HEK293 (cell line): ENCODE measurements at regions not wholly inside any gene's neighbourhood (a gene's known extent, or its start where the extent isn't known, plus 50 kb on each side); places are given as distances from the start of the nearest gene placed in this dataset.

ENCODE experiments used
- CTCF ChIA-PET: fragments of 350-600 bp; formaldehyde crosslinking; extraction: SDS; loops from one replicate; lab custom pipeline; 2021; ENCODE audit warnings: antibody characterized with exemption; lab: Yijun Ruan, JAX
- POLR2A ChIA-PET: fragments of 300-600 bp; formaldehyde crosslinking; extraction: SDS; loops from one replicate; lab custom pipeline; 2020; ENCODE audit warnings: antibody characterized with exemption, inconsistent platforms; lab: Yijun Ruan, JAX
- H3K27ac ChIP-seq: fragments of 200-500 bp; sonication (Bioruptor generic); 2 replicates; pipeline ENCODE4 v1.5.1; 2014; ENCODE audit warnings: low read depth, low read length, control low read depth, inconsistent platforms; ENCODE audit errors: extremely low read depth
- H3K36me3 ChIP-seq, 2 experiments: fragments of 200-500 bp in 1 of 2; sonication (Bioruptor generic) in 1 of 2; 1 replicate in 1 of 2; 2 replicates in 1 of 2; pipeline ENCODE4 v1.5.1; 2014 to 2017; ENCODE audit warnings: inconsistent platforms in 2 of 2, low read length in 2 of 2; ENCODE audit not compliant: control insufficient read depth in 2 of 2, insufficient read depth in 1 of 2
- H3K4me1 ChIP-seq: fragments of 200-500 bp; sonication (Bioruptor generic); 2 replicates; pipeline ENCODE4 v1.5.1; 2014; ENCODE audit warnings: mild to moderate bottlenecking, low read length, inconsistent platforms; ENCODE audit not compliant: control insufficient read depth, insufficient read depth
- H3K4me3 ChIP-seq: 2 replicates; pipeline ENCODE4 v1.5.1; 2011; ENCODE audit warnings: low read depth, mild to moderate bottlenecking, control low read depth, low read length, moderate library complexity
- H3K9me3 ChIP-seq: fragments of 200-500 bp; sonication (Bioruptor generic); 2 replicates; pipeline ENCODE4 v1.5.1; 2014; ENCODE audit warnings: low read depth, low read length, inconsistent platforms; ENCODE audit not compliant: control insufficient read depth, insufficient read depth
- BCL11A ChIP-seq: fragments of 450-650 bp; formaldehyde crosslinking; IDR thresholded peaks from 2 replicates; pipeline ENCODE4 v1.5.1; 2016; ENCODE audit warnings: low read depth, missing biosample characterization, missing genetic modification characterization
- ELK4 ChIP-seq: IDR thresholded peaks from 2 replicates; pipeline ENCODE4 v1.6.1; 2011; ENCODE audit warnings: mild to moderate bottlenecking, low read depth, low read length, borderline replicate concordance
- GLIS2 ChIP-seq: fragments of 450-650 bp; formaldehyde crosslinking; IDR thresholded peaks from 2 replicates; pipeline ENCODE4 v1.5.1; 2016; ENCODE audit warnings: missing biosample characterization, missing genetic modification characterization
- KLF1 ChIP-seq: fragments of 450-650 bp; formaldehyde crosslinking; IDR thresholded peaks from 2 replicates; pipeline ENCODE4 v1.5.1; 2016; ENCODE audit warnings: missing biosample characterization, missing genetic modification characterization
- KLF17 ChIP-seq: fragments of 450-650 bp; formaldehyde crosslinking; IDR thresholded peaks from 2 replicates; pipeline ENCODE4 v1.5.1; 2016; ENCODE audit warnings: missing biosample characterization, missing genetic modification characterization
- KLF8 ChIP-seq: fragments of 450-650 bp; formaldehyde crosslinking; IDR thresholded peaks from 2 replicates; pipeline ENCODE4 v1.5.1; 2016; ENCODE audit warnings: missing biosample characterization, missing genetic modification characterization
- MEIS1 ChIP-seq: sonication (generic); formaldehyde crosslinking; IDR thresholded peaks from 2 replicates; pipeline ENCODE4 v1.8.1; 2022; ENCODE audit warnings: missing genetic modification reagents, mild to moderate bottlenecking, borderline replicate concordance
- OVOL3 ChIP-seq: fragments of 450-650 bp; formaldehyde crosslinking; IDR thresholded peaks from 2 replicates; pipeline ENCODE4 v1.5.1; 2016; ENCODE audit warnings: missing biosample characterization, missing genetic modification characterization
- SP3 ChIP-seq: fragments of 450-650 bp; formaldehyde crosslinking; IDR thresholded peaks from 2 replicates; pipeline ENCODE4 v1.5.1; 2016; ENCODE audit warnings: missing biosample characterization, missing genetic modification characterization
- YY2 ChIP-seq: fragments of 450-650 bp; formaldehyde crosslinking; IDR thresholded peaks from 2 replicates; pipeline ENCODE4 v1.5.1; 2016; ENCODE audit warnings: missing biosample characterization, missing genetic modification characterization
- ZBTB21 ChIP-seq: fragments of 450-650 bp; formaldehyde crosslinking; IDR thresholded peaks from 2 replicates; pipeline ENCODE4 v1.5.1; 2017; ENCODE audit warnings: missing biosample characterization, missing genetic modification characterization
- ZBTB49 ChIP-seq: fragments of 450-650 bp; formaldehyde crosslinking; IDR thresholded peaks from 2 replicates; pipeline ENCODE4 v1.5.1; 2016; ENCODE audit warnings: missing biosample characterization, missing genetic modification characterization, low read depth
- ZNF157 ChIP-seq: fragments of 450-650 bp; formaldehyde crosslinking; IDR thresholded peaks from 2 replicates; pipeline ENCODE4 v1.5.1; 2016; ENCODE audit warnings: missing biosample characterization, missing genetic modification characterization
- ZNF19 ChIP-seq: fragments of 450-650 bp; formaldehyde crosslinking; IDR thresholded peaks from 2 replicates; pipeline ENCODE4; 2016; ENCODE audit warnings: missing biosample characterization, missing genetic modification characterization, low read depth
- ZNF202 ChIP-seq: fragments of 450-650 bp; formaldehyde crosslinking; IDR thresholded peaks from 2 replicates; pipeline ENCODE4 v1.5.1; 2016; ENCODE audit warnings: missing biosample characterization, missing genetic modification characterization, borderline replicate concordance
- ZNF211 ChIP-seq: fragments of 450-650 bp; formaldehyde crosslinking; IDR thresholded peaks from 2 replicates; pipeline ENCODE4 v1.5.1; 2016; ENCODE audit warnings: low read depth, missing biosample characterization, missing genetic modification characterization
- ZNF223 ChIP-seq: fragments of 450-650 bp; formaldehyde crosslinking; IDR thresholded peaks from 2 replicates; pipeline ENCODE4 v1.5.1; 2016; ENCODE audit warnings: missing biosample characterization, missing genetic modification characterization
- ZNF23 ChIP-seq: fragments of 450-650 bp; formaldehyde crosslinking; IDR thresholded peaks from 2 replicates; pipeline ENCODE4 v1.5.1; 2016; ENCODE audit warnings: missing biosample characterization, missing genetic modification characterization, borderline replicate concordance
- ZNF266 ChIP-seq: fragments of 450-650 bp; formaldehyde crosslinking; IDR thresholded peaks from 2 replicates; pipeline ENCODE4 v1.5.1; 2016; ENCODE audit warnings: missing biosample characterization, missing genetic modification characterization, low read depth
- ZNF354C ChIP-seq: fragments of 450-650 bp; formaldehyde crosslinking; IDR thresholded peaks from 2 replicates; pipeline ENCODE4 v1.5.1; 2016; ENCODE audit warnings: missing biosample characterization, missing genetic modification characterization, low read depth, borderline replicate concordance
- ZNF366 ChIP-seq: fragments of 450-650 bp; formaldehyde crosslinking; conservative IDR thresholded peaks from 2 replicates; pipeline ENCODE4 v1.5.1; 2016; ENCODE audit warnings: missing biosample characterization, missing genetic modification characterization
- ZNF501 ChIP-seq: fragments of 450-650 bp; formaldehyde crosslinking; IDR thresholded peaks from 2 replicates; pipeline ENCODE4 v1.5.1; 2016; ENCODE audit warnings: missing biosample characterization, missing genetic modification characterization
- ZNF518A ChIP-seq: fragments of 450-650 bp; formaldehyde crosslinking; conservative IDR thresholded peaks from 2 replicates; pipeline ENCODE4 v1.5.1; 2016; ENCODE audit warnings: low read depth, missing biosample characterization, missing genetic modification characterization
- ZNF560 ChIP-seq: fragments of 450-650 bp; formaldehyde crosslinking; IDR thresholded peaks from 2 replicates; pipeline ENCODE4 v1.5.1; 2017; ENCODE audit warnings: missing biosample characterization, missing genetic modification characterization, borderline replicate concordance
- ZNF629 ChIP-seq: fragments of 450-650 bp; formaldehyde crosslinking; IDR thresholded peaks from 2 replicates; pipeline ENCODE4 v1.5.1; 2017; ENCODE audit warnings: missing biosample characterization, missing genetic modification characterization
- ZNF830 ChIP-seq: fragments of 450-650 bp; IDR thresholded peaks from 2 replicates; pipeline ENCODE4 v1.5.0; 2018; ENCODE audit warnings: missing biosample characterization, missing genetic modification characterization, low read depth, mild to moderate bottlenecking, moderate library complexity
- ZXDB ChIP-seq: fragments of 450-650 bp; formaldehyde crosslinking; IDR thresholded peaks from 2 replicates; pipeline ENCODE4 v1.5.1; 2016; ENCODE audit warnings: missing biosample characterization, missing genetic modification characterization

- no peaks in the 10 kb centered on the region for H3K36me3 ChIP-seq
- no peaks in the 10 kb centered on the region for H3K4me1 ChIP-seq
- POLR2A ChIA-PET: no interaction called here
- H3K27ac ChIP-seq: no peak overlapping the region
- no peak overlapping the region for H3K4me3 ChIP-seq
- H3K9me3 ChIP-seq: no peaks in the 10 kb centered on the region
- CTCF ChIA-PET: no interaction called here
- TF ChIP-seq KLF8 (no peak), ZNF211 (tag by site-specific recombination) (no peak), ZNF830 (tag by site-specific recombination) (no peak), ZNF157 (tag by site-specific recombination) (no peak), YY2 (no peak), ZNF202 (no peak), SP3 (tag by site-specific recombination) (no peak), ZNF266 (tag by site-specific recombination) (no peak), BCL11A (tag by site-specific recombination) (no peak), ZBTB21 (no peak), ZNF629 (tag by site-specific recombination) (no peak), ZNF223 (tag by site-specific recombination) (no peak)
Measured at GRCh38 chr7:124130-124949, 68.0 kb upstream of the FAM20C start.

GRCh38 chr7:125061-125475 is 67.3 kb upstream of the FAM20C start:
- POLR2A ChIA-PET: no interaction called here
- H3K36me3 ChIP-seq: no peaks in the 10 kb centered on the region
- H3K27ac ChIP-seq: no peak overlapping the region
- H3K4me3 ChIP-seq: no peak overlapping the region
- no peaks in the 10 kb centered on the region for H3K9me3 ChIP-seq
- no peaks in the 10 kb centered on the region for H3K4me1 ChIP-seq
- CTCF ChIA-PET: no interaction called here
- TF ChIP-seq ZNF560 (tag by site-specific recombination) (no peak), OVOL3 (tag by site-specific recombination) (no peak), ZNF211 (tag by site-specific recombination) (no peak), ZNF518A (no peak), ZNF354C (tag by site-specific recombination) (no peak), ELK4 (no peak), MEIS1 (CRISPR knock-in tag) (no peak), ZBTB49 (no peak), ZNF366 (tag by site-specific recombination) (no peak), KLF1 (tag by site-specific recombination) (no peak), KLF17 (tag by site-specific recombination) (no peak), ZNF23 (no peak), ZNF19 (no peak), BCL11A (tag by site-specific recombination) (no peak), ZXDB (tag by site-specific recombination) (no peak), GLIS2 (tag by site-specific recombination) (no peak), ZNF501 (tag by site-specific recombination) (no peak)
